ENCODE measurements at regions not wholly inside any gene's neighbourhood (a gene's known extent, or its start where the extent isn't known, plus 50 kb on each side); places are given as distances from the start of the nearest gene placed in this dataset.
"Not testable (repeated sequence)": the region's sequence is repeated elsewhere in the genome, so short reads cannot be mapped to it uniquely, and the experiment has no call there.

DNA sequence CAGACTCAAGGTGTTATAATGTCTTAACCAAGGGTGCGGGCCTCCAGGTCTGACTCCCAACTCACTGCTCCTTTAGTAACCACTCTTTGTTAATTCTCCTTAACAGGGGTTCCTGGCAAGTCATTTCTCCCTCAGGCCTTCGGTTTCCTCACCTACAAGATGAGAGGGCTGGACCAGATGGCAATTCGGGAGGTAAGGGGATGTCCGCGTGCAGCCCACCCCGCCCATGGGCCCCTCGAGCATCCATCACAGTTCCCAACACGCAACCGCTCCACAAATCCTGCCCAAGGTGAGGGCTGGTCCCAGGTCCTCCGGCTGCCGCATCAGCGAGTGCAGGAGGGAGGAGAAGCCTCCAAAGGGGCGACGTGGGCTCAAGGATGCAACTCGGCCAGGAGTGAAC lies 1667.9 kb downstream of the RPIA start:
- not testable (repeated sequence) for TF ChIP-seq CTCF, POLR2A (IDR thresholded peaks at IDR 0.05)

Measured in uterus (tissue), 2 donors.